ENCODE measurements at regions not wholly inside any gene's neighbourhood (a gene's known extent, or its start where the extent isn't known, plus 50 kb on each side); places are given as distances from the start of the nearest gene placed in this dataset.

DNA sequence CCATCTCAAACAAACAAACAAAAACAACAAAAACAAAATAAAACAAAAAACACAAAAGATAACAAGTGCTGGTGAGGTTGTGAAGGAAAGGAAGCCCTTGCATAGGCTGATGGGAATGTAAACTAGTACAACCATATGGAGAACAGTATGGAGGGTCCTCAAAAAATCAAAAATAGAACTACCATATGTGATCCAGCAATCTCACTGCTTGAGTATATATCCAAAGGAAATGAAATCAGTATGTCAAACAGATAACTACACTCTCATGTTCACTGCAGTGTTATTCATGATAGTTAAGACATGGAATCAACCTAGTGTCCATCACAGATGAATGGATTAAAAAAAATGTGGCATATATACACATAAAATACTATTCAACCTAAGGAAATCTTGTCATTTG is 395.7 kb upstream of the SLC24A2 start:
- no peak for TF ChIP-seq CTCF (IDR thresholded peaks at IDR 0.05)
- H3K4me1 ChIP-seq (ENCODE audit: control insufficient read depth in 1 of 2, insufficient read depth in 1 of 2, low read depth in 1 of 2, low read length in 1 of 2), result no peaks in the 10 kb centered on the region
- H3K27me3 ChIP-seq, result no peaks in the 10 kb centered on the region
- H3K36me3 ChIP-seq, result no peaks in the 10 kb centered on the region
- H3K27ac ChIP-seq, result no peak overlapping the region
- no peak overlapping the region for H3K4me3 ChIP-seq (ENCODE audit: low read depth in 1 of 2, low read length in 1 of 2)
- H3K9me3 ChIP-seq, result no peaks in the 10 kb centered on the region

- Histone ChIP-seq H3K9me3 (no peaks in the 10 kb centered on the region), H3K27me3 (no peaks in the 10 kb centered on the region), H3K27ac (no peak overlapping the region), H3K4me3 (ENCODE audit: low read depth in 1 of 2, low read length in 1 of 2) (no peak overlapping the region), H3K36me3 (no peaks in the 10 kb centered on the region), H3K4me1 (ENCODE audit: control insufficient read depth in 1 of 2, insufficient read depth in 1 of 2, low read depth in 1 of 2, low read length in 1 of 2) (no peaks in the 10 kb centered on the region)
- no peak for TF ChIP-seq CTCF (IDR thresholded peaks at IDR 0.05)
Observed at GRCh38 chr9:20178679-20179078, 389.8 kb upstream of the SLC24A2 start.

GRCh38 chr9:20178197-20178596 is 389.4 kb upstream of the SLC24A2 start:
- no peaks in the 10 kb centered on the region for H3K27me3 ChIP-seq
- H3K27ac ChIP-seq, result no peak overlapping the region
- no peaks in the 10 kb centered on the region for H3K36me3 ChIP-seq
- no peak overlapping the region for H3K4me3 ChIP-seq (ENCODE audit: low read depth in 1 of 2, low read length in 1 of 2)
- no peak for TF ChIP-seq CTCF (IDR thresholded peaks at IDR 0.05)
- H3K4me1 ChIP-seq (ENCODE audit: control insufficient read depth in 1 of 2, insufficient read depth in 1 of 2, low read depth in 1 of 2, low read length in 1 of 2), result no peaks in the 10 kb centered on the region
- no peaks in the 10 kb centered on the region for H3K9me3 ChIP-seq

GRCh38 chr9:20170122-20170521 is 381.3 kb upstream of the SLC24A2 start:
- H3K4me3 ChIP-seq (ENCODE audit: low read depth in 1 of 2, low read length in 1 of 2), result no peak overlapping the region
- H3K36me3 ChIP-seq, result no peaks in the 10 kb centered on the region
- H3K4me1 ChIP-seq (ENCODE audit: control insufficient read depth in 1 of 2, insufficient read depth in 1 of 2, low read depth in 1 of 2, low read length in 1 of 2), result no peaks in the 10 kb centered on the region
- no peaks in the 10 kb centered on the region for H3K27me3 ChIP-seq
- no peak for TF ChIP-seq CTCF (IDR thresholded peaks at IDR 0.05)
- no peaks in the 10 kb centered on the region for H3K9me3 ChIP-seq
- no peak overlapping the region for H3K27ac ChIP-seq

DNA sequence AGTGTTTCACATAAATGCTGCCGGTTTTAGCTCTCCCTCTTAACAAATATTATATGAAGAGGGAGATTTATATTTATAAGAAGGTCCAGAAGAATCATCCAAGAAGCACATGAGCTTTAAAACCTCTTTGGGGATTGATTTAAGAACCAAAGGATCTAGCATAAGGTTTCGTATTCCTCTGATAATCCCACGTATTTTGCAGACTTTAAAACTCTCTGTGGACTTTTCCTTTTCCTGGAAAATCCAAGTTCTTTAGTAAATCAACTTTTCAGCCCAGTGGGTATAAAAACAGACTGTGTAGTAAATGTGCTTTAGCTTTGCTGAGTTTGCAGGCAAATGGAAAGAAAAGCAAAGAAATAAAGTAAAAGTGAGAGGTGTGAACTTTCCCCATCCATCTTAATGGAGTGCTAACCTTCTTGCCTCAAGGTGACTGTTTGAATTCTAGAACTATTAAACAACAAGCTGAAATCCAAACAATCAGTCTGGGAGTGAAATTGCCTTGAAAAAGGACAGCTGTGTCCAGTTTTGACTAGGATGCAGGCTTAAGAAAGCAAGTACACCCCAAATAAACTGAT is 363.4 kb upstream of the SLC24A2 start:
- Histone ChIP-seq H3K27ac (no peak overlapping the region), H3K4me1 (ENCODE audit: control insufficient read depth in 1 of 2, insufficient read depth in 1 of 2, low read depth in 1 of 2, low read length in 1 of 2) (no peaks in the 10 kb centered on the region), H3K36me3 (no peaks in the 10 kb centered on the region), H3K27me3 (no peaks in the 10 kb centered on the region), H3K9me3 (no peaks in the 10 kb centered on the region), H3K4me3 (ENCODE audit: low read depth in 1 of 2, low read length in 1 of 2) (no peak overlapping the region)
- TF ChIP-seq CTCF (IDR thresholded peaks at IDR 0.05), result no peak

DNA sequence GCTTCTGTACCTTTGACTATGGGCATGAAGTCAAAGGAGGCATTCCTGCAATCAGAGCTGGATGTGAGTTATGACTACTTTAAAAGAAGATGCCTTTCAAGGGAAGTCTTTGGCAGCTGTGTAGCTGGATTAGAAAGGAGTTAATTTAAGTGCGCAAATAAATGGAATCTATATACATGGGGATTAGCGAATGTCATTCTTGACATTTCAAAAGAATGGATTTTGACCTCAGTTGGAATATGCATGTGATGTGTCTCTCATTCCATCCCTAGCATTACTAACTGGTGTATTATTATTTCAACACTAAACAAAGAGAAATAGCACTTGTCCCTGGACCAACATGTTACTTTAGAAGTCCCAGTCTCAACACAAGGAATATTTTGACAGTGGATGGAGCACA is 359.6 kb upstream of the SLC24A2 start:
- H3K4me1 ChIP-seq (ENCODE audit: control insufficient read depth in 1 of 2, insufficient read depth in 1 of 2, low read depth in 1 of 2, low read length in 1 of 2), result no peaks in the 10 kb centered on the region
- H3K36me3 ChIP-seq, result no peaks in the 10 kb centered on the region
- no peak overlapping the region for H3K4me3 ChIP-seq (ENCODE audit: low read depth in 1 of 2, low read length in 1 of 2)
- no peak overlapping the region for H3K27ac ChIP-seq
- peaks cover 11% of the 10 kb centered on the region for H3K27me3 ChIP-seq
- no peaks in the 10 kb centered on the region for H3K9me3 ChIP-seq
- no peak for TF ChIP-seq CTCF (IDR thresholded peaks at IDR 0.05)
